ENCODE measurements at regions not wholly inside any gene's neighbourhood (a gene's known extent, or its start where the extent isn't known, plus 50 kb on each side); places are given as distances from the start of the nearest gene placed in this dataset.
"Not testable (repeated sequence)": the region's sequence is repeated elsewhere in the genome, so short reads cannot be mapped to it uniquely, and the experiment has no call there.

DNA sequence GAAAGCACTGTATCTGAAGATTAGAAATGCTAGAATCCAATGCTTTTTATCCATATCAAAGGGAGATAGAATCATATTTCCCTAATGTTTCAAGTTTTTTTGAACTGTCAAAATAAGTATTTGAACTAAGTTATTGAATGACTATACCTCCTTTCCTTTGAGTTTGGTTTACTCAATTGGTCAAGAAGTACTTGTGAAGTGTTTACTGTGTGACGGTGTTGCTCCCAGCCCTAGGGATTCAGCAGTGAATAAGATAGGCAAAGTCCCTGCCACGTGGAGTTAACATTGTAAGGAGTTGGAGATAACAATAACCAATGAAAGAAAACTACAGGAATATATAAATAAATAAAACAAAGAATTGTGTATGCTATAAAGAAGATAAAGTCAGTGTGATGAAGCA lies 535.9 kb downstream of the FRK start:
- no peak for ATAC-seq
- H3K36me3 ChIP-seq (ENCODE audit: control insufficient read depth in 2 of 2, insufficient read depth in 2 of 2, low read length in 1 of 2), result no peaks in the 10 kb centered on the region
- no peaks in the 10 kb centered on the region for H3K4me1 ChIP-seq (ENCODE audit: control insufficient read depth, insufficient read depth, low read length)
- H4K20me1 ChIP-seq (ENCODE audit: control insufficient read depth, insufficient read depth), result no peaks in the 10 kb centered on the region
- no peak for DNase-seq (ENCODE audit: low read depth, low spot score)
- in situ Hi-C loops (cut with MboI) (no loop called here), intact Hi-C loops (cut with micrococcal nuclease; ENCODE audit: unreplicated experiment) (no loop called here)
- no peaks in the 10 kb centered on the region for H3K9me3 ChIP-seq (replicated peaks; ENCODE audit: control insufficient read depth, insufficient read depth, low read length)
- H3K4me2 ChIP-seq (ENCODE audit: control insufficient read depth, insufficient read depth), result no peak overlapping the region
- H3K79me2 ChIP-seq (ENCODE audit: control insufficient read depth, insufficient read depth, low read length), result no peaks in the 10 kb centered on the region
- no peak overlapping the region for H2AFZ ChIP-seq (ENCODE audit: control insufficient read depth, low read depth, low read length)
- no peak overlapping the region for H3K9ac ChIP-seq (ENCODE audit: control insufficient read depth, insufficient read depth, low read length)
- POLR2A ChIA-PET, result no interaction called here
- no peak overlapping the region for H3K4me3 ChIP-seq
- no peak for FAIRE-seq
- no peak overlapping the region for H3K27ac ChIP-seq (ENCODE audit: control insufficient read depth, insufficient read depth)
- WGBS (ENCODE audit: insufficient coverage, insufficient replicate concordance, low lambda C conversion rate, missing lambda C conversion rate), result 2% methylated on average over 2 of the region's 2 CpGs
- CTCF ChIA-PET, result no interaction called here
- RAD21 ChIA-PET (ENCODE audit: unreplicated experiment), result no interaction called here
- no TSS peak for BruUV-seq (replicated peaks)
- SMC1A ChIA-PET (ENCODE audit: uncharacterized antibody, unreplicated experiment), result no interaction called here
- TF ChIP-seq CHD4 (IDR thresholded peaks at IDR 0.05) (no peak), MTA2 (IDR thresholded peaks at IDR 0.05; ENCODE audit: low read depth) (no peak), WRNIP1 (IDR thresholded peaks at IDR 0.05; ENCODE audit: borderline replicate concordance, low read depth, low read length) (no peak), LARP7 (IDR thresholded peaks at IDR 0.05) (no peak), NBN (IDR thresholded peaks at IDR 0.05) (no peak), TBL1XR1 (IDR thresholded peaks at IDR 0.05; ENCODE audit: low read depth, low read length) (no peak)
- TF ChIP-seq, protein P1, sequence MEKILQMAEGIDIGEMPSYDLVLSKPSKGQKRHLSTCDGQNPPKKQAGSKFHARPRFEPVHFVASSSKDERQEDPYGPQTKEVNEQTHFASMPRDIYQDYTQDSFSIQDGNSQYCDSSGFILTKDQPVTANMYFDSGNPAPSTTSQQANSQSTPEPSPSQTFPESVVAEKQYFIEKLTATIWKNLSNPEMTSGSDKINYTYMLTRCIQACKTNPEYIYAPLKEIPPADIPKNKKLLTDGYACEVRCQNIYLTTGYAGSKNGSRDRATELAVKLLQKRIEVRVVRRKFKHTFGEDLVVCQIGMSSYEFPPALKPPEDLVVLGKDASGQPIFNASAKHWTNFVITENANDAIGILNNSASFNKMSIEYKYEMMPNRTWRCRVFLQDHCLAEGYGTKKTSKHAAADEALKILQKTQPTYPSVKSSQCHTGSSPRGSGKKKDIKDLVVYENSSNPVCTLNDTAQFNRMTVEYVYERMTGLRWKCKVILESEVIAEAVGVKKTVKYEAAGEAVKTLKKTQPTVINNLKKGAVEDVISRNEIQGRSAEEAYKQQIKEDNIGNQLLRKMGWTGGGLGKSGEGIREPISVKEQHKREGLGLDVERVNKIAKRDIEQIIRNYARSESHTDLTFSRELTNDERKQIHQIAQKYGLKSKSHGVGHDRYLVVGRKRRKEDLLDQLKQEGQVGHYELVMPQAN (conservative IDR thresholded peaks at IDR 0.05), result no peak
- no peaks in the 10 kb centered on the region for H3K27me3 ChIP-seq (replicated peaks in 1 of 2; ENCODE audit: control insufficient read depth in 2 of 2, insufficient read depth in 2 of 2, low read length in 1 of 2)

DNA sequence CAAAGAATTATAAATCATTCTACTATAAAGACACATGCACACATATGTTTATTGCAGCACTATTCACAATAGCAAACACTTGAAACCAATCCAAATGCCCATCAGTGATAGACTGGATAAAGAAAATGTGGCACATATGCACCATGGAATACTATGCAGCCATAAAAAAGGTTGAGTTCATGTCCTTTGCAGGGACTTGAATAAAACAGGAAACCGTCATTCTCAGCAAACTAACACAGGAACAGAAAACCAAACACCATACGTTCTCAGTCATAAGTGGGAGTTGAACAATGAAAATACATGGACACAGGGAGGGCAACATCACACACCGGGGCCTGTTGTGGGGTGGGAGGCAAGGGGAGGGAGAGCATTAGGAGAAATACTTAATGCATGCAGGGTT lies 538.9 kb downstream of the FRK start:
- RAD21 ChIA-PET (ENCODE audit: unreplicated experiment); H4K20me1 ChIP-seq (ENCODE audit: control insufficient read depth, insufficient read depth); SMC1A ChIA-PET (ENCODE audit: uncharacterized antibody, unreplicated experiment); H3K79me2 ChIP-seq (ENCODE audit: control insufficient read depth, insufficient read depth, low read length); H3K9me3 ChIP-seq (replicated peaks; ENCODE audit: control insufficient read depth, insufficient read depth, low read length); CTCF ChIA-PET; DNase-seq (ENCODE audit: low read depth, low spot score); in situ Hi-C loops (cut with MboI); intact Hi-C loops (cut with micrococcal nuclease; ENCODE audit: unreplicated experiment); BruUV-seq (replicated peaks); FAIRE-seq; POLR2A ChIA-PET; H2AFZ ChIP-seq (ENCODE audit: control insufficient read depth, low read depth, low read length); H3K4me1 ChIP-seq (ENCODE audit: control insufficient read depth, insufficient read depth, low read length); H3K4me3 ChIP-seq; H3K4me2 ChIP-seq (ENCODE audit: control insufficient read depth, insufficient read depth); H3K27ac ChIP-seq (ENCODE audit: control insufficient read depth, insufficient read depth); H3K36me3 ChIP-seq (ENCODE audit: control insufficient read depth in 2 of 2, insufficient read depth in 2 of 2, low read length in 1 of 2); H3K27me3 ChIP-seq (replicated peaks in 1 of 2; ENCODE audit: control insufficient read depth in 2 of 2, insufficient read depth in 2 of 2, low read length in 1 of 2); ATAC-seq; H3K9ac ChIP-seq (ENCODE audit: control insufficient read depth, insufficient read depth, low read length): not testable (repeated sequence)
- 26% methylated on average over 3 of the region's 3 CpGs for WGBS (ENCODE audit: insufficient coverage, insufficient replicate concordance, low lambda C conversion rate, missing lambda C conversion rate)
